Colon (tissue), 2 donors: ENCODE measurements at regions not wholly inside any gene's neighbourhood (a gene's known extent, or its start where the extent isn't known, plus 50 kb on each side); places are given as distances from the start of the nearest gene placed in this dataset.

ENCODE experiments used
- FAIRE-seq: peaks from 2 replicates; lab custom pipeline; 2012; peaks lifted over from hg19 to GRCh38; lab: Jason Lieb, UNC
- donor health status: control.
- donor health status: control.

- FAIRE-seq, result no peak
These were observed 168.8 kb upstream of the SPATS2L start for GRCh38 chr2:200137691-200138090.

- FAIRE-seq, result no peak
These were observed 167.9 kb upstream of the SPATS2L start for GRCh38 chr2:200138391-200139124.

- no peak for FAIRE-seq
These were observed 161.9 kb upstream of the SPATS2L start for GRCh38 chr2:200144571-200144970.

GRCh38 chr2:200146501-200146900 lies 160.0 kb upstream of the SPATS2L start:
- no peak for FAIRE-seq

- FAIRE-seq, result no peak
These were observed 159.1 kb upstream of the SPATS2L start for GRCh38 chr2:200147371-200147770.

GRCh38 chr2:200148366-200148765 lies 158.1 kb upstream of the SPATS2L start:
- no peak for FAIRE-seq

GRCh38 chr2:200150411-200151086 lies 155.9 kb upstream of the SPATS2L start:
- no peak for FAIRE-seq

GRCh38 chr2:200155652-200156051 lies 150.8 kb upstream of the SPATS2L start:
- no peak for FAIRE-seq

- no peak for FAIRE-seq
These were observed 150.2 kb upstream of the SPATS2L start for GRCh38 chr2:200156166-200156835.

- FAIRE-seq, result no peak
These were observed 147.7 kb upstream of the SPATS2L start for GRCh38 chr2:200158647-200159356.

GRCh38 chr2:200159357-200159707 lies 147.2 kb upstream of the SPATS2L start:
- FAIRE-seq, result no peak

GRCh38 chr2:200159829-200160781 lies 146.4 kb upstream of the SPATS2L start:
- FAIRE-seq, result no peak

- no peak for FAIRE-seq
These were observed 145.0 kb upstream of the SPATS2L start for GRCh38 chr2:200161458-200161857.

GRCh38 chr2:200165687-200166086 lies 140.8 kb upstream of the SPATS2L start:
- FAIRE-seq, result no peak

- FAIRE-seq, result no peak
These were observed 137.6 kb upstream of the SPATS2L start for GRCh38 chr2:200168641-200169555.

GRCh38 chr2:200170221-200170620 lies 136.3 kb upstream of the SPATS2L start:
- no peak for FAIRE-seq

GRCh38 chr2:200171731-200172482 lies 134.6 kb upstream of the SPATS2L start:
- FAIRE-seq, result no peak

- no peak for FAIRE-seq
These were observed 134.0 kb upstream of the SPATS2L start for GRCh38 chr2:200172521-200172920.

- FAIRE-seq, result no peak
These were observed 133.4 kb upstream of the SPATS2L start for GRCh38 chr2:200172944-200173581.
